ENCODE measurements at regions not wholly inside any gene's neighbourhood (a gene's known extent, or its start where the extent isn't known, plus 50 kb on each side); places are given as distances from the start of the nearest gene placed in this dataset.

GRCh38 chr4:37132975-37133360 is 111.6 kb upstream of the NWD2 start:
- TF ChIP-seq EP300 (conservative IDR thresholded peaks at IDR 0.05; ENCODE audit: poor library complexity, severe bottlenecking) (no peak), CTCF (IDR thresholded peaks at IDR 0.05; ENCODE audit: poor library complexity, severe bottlenecking) (no peak), TAF1 (IDR thresholded peaks at IDR 0.05; ENCODE audit: low read depth) (no peak), EZH2 (IDR thresholded peaks at IDR 0.05; ENCODE audit: borderline replicate concordance, insufficient read depth, low read length, poor library complexity, severe bottlenecking) (no peak)

Measured in neural cell (in vitro differentiated cells).